Vagina (tissue), 2 donors: ENCODE measurements at regions not wholly inside any gene's neighbourhood (a gene's known extent, or its start where the extent isn't known, plus 50 kb on each side); places are given as distances from the start of the nearest gene placed in this dataset.

Experiments used
- DNase-seq, 2 donors: peaks; one replicate each; pipeline ENCODE4 v3.0.0-alpha.2; 2017; ENCODE audit errors: extremely low spot score in 2 of 2
- H3K27ac ChIP-seq: fragments of 200-600 bp; sonication (generic); one replicate; pipeline ENCODE4 v1.5.1; 2019
- H3K27me3 ChIP-seq: fragments of 200-600 bp; sonication (generic); one replicate; pipeline ENCODE4 v1.5.1; 2019
- H3K36me3 ChIP-seq, 2 donors: fragments of 200-600 bp; sonication (generic); one replicate each; pipeline ENCODE4 v1.5.1; 2017 to 2019
- H3K4me1 ChIP-seq: fragments of 200-600 bp; sonication (generic); one replicate; pipeline ENCODE4 v1.5.1; 2019
- H3K4me3 ChIP-seq, 2 donors: fragments of 200-600 bp; sonication (generic); 1 replicate in 1 of 2; 2 replicates in 1 of 2; pipeline ENCODE4 v1.5.1; 2016 to 2019
- H3K9me3 ChIP-seq: fragments of 200-600 bp; sonication (generic); one replicate; pipeline ENCODE4 v1.5.1; 2019
- POLR2A ChIP-seq, 2 donors: fragments of 450-650 bp; IDR thresholded peaks; one replicate each; pipeline ENCODE4 v1.6.1; 2017; ENCODE audit warnings: antibody characterized with exemption in 2 of 2, mild to moderate bottlenecking in 2 of 2, moderate library complexity in 2 of 2
- POLR2AphosphoS5 ChIP-seq, 2 donors: sonication (generic); formaldehyde crosslinking; IDR thresholded peaks; one replicate each; pipeline ENCODE4 v1.9.0; 2017; ENCODE audit warnings: antibody characterized with exemption in 2 of 2, mild to moderate bottlenecking in 2 of 2, low read depth in 1 of 2; ENCODE audit not compliant: insufficient read depth in 1 of 2
- intact Hi-C: fragments of 100-400 bp; cut with DNase I; formaldehyde crosslinking; loops from one replicate; pipeline ENCODE4 v1.15.1; 2023
- TF ChIP-seq, protein P1 (sequence below), 3 experiments: fragments of 450-650 bp in 2 of 3; fragments of 200-600 bp in 1 of 3; sonication (generic) in 1 of 3; IDR thresholded peaks; one replicate each; pipeline ENCODE4 v1.5.1; 2017 to 2019; ENCODE audit warnings: antibody characterized with exemption in 3 of 3, mild to moderate bottlenecking in 2 of 3, moderate library complexity in 2 of 3

DNA sequence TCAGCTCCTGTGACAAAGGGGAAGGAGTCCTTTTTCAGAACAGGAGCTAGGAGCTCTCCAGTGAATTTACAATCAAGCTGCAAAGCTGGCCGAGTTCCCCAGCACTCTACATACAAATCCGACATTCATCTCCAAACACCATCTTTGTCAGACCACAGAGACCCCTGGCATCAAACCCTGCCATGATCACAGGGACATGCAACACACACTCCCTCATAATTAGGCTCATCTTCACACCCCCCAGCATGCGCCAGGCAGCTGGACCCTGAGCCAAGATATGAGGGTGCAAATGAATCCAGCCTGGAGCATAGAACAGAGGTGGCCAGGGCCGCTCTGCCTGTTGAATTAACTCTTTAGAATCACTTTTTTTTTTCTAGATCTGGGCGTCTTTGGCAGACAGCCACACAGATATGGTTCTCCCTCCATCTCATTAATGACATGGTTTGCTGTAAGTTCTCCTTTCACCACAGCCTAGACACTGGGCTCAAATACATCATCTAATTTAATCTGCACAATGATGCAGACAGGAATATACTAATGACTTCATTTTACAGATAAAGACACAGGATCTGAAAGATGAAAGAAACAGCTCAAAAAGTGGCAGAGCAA, 366.3 kb downstream of the NPIPA8 start:
- H3K27me3 ChIP-seq, result no peaks in the 10 kb centered on the region
- no peak overlapping the region for H3K27ac ChIP-seq
- no peaks in the 10 kb centered on the region for H3K36me3 ChIP-seq
- H3K4me3 ChIP-seq, result no peak overlapping the region
- intact Hi-C loops, result no loop called here
- H3K9me3 ChIP-seq, result no peaks in the 10 kb centered on the region
- TF ChIP-seq POLR2A (IDR thresholded peaks at IDR 0.05) (no peak), POLR2AphosphoS5 (IDR thresholded peaks at IDR 0.05; ENCODE audit: insufficient read depth in 1 of 2, low read depth in 1 of 2) (no peak)
- TF ChIP-seq, protein P1, sequence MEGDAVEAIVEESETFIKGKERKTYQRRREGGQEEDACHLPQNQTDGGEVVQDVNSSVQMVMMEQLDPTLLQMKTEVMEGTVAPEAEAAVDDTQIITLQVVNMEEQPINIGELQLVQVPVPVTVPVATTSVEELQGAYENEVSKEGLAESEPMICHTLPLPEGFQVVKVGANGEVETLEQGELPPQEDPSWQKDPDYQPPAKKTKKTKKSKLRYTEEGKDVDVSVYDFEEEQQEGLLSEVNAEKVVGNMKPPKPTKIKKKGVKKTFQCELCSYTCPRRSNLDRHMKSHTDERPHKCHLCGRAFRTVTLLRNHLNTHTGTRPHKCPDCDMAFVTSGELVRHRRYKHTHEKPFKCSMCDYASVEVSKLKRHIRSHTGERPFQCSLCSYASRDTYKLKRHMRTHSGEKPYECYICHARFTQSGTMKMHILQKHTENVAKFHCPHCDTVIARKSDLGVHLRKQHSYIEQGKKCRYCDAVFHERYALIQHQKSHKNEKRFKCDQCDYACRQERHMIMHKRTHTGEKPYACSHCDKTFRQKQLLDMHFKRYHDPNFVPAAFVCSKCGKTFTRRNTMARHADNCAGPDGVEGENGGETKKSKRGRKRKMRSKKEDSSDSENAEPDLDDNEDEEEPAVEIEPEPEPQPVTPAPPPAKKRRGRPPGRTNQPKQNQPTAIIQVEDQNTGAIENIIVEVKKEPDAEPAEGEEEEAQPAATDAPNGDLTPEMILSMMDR (IDR thresholded peaks at IDR 0.05), result no peak
- no peak for DNase-seq
- H3K4me1 ChIP-seq, result peaks cover 32% of the 10 kb centered on the region

DNA sequence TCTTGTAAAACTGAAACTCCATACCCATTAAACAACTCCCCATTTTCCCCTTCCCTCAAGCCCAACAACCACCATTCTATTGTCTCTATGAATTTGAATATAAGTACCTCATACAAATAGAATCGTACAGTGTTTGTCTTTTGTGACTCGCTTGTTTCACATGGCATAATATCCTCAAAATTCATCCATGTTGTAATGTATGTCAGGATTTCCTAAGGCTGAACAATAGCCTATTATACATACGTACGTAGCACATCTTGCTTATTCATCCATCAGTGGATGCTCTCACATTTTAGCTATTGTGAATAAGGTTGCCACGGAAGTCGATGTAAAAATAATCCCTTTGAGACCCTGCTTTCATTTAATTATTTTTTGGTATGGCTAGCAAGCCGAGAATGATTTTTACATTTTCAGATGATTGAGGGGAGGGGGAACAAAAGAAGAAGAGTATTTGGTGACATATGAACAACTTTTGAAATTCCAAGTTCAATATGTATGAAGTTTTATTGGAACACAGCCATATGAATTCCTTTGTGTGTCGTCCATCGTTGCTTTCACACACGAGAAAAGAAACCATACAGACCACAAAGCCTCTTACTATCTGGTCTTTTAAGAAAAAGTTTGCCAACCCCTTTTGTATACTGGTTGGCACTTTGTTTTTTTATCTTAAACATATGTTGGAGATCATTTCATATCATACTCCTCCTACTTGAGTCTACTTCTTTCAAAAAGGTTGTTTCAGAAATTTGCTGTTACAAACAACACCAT, 371.2 kb downstream of the NPIPA8 start:
- Histone ChIP-seq H3K27me3 (no peaks in the 10 kb centered on the region), H3K9me3 (no peaks in the 10 kb centered on the region), H3K27ac (no peak overlapping the region), H3K4me1 (peaks cover 18% of the 10 kb centered on the region), H3K36me3 (no peaks in the 10 kb centered on the region), H3K4me3 (no peak overlapping the region)
- DNase-seq, result no peak
- TF ChIP-seq, protein P1 (IDR thresholded peaks at IDR 0.05), result no peak
- no peak for TF ChIP-seq POLR2A (IDR thresholded peaks at IDR 0.05)
- no peak for TF ChIP-seq POLR2AphosphoS5 (IDR thresholded peaks at IDR 0.05; ENCODE audit: insufficient read depth in 1 of 2, low read depth in 1 of 2)
- intact Hi-C loops, result no loop called here

DNA sequence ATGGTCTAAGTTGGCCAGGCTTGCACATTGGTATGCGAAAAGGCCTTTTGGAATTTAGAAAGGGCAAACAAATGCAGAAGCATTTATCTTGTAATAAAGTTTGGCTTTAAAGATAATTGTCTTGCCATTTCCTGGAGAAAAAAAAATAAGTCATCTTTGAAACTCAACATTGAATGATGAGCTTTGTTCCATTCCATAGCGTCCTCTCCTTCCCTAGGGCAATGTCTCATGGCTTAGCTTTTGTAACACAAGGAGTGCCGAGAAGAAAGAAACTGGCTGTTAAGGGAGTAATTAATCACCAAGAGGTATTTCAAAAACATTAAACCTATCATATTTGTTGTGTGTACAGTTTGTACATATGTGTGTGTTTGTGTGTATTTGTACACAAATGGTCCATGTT, 372.3 kb downstream of the NPIPA8 start:
- Histone ChIP-seq H3K27me3 (no peaks in the 10 kb centered on the region), H3K9me3 (no peaks in the 10 kb centered on the region), H3K4me3 (no peak overlapping the region), H3K4me1 (peaks cover 7% of the 10 kb centered on the region), H3K27ac (no peak overlapping the region), H3K36me3 (no peaks in the 10 kb centered on the region)
- intact Hi-C loops, result no loop called here
- no peak for DNase-seq
- TF ChIP-seq POLR2AphosphoS5 (IDR thresholded peaks at IDR 0.05; ENCODE audit: insufficient read depth in 1 of 2, low read depth in 1 of 2) (no peak), POLR2A (IDR thresholded peaks at IDR 0.05) (no peak)
- TF ChIP-seq, protein P1 (IDR thresholded peaks at IDR 0.05), result no peak

DNA sequence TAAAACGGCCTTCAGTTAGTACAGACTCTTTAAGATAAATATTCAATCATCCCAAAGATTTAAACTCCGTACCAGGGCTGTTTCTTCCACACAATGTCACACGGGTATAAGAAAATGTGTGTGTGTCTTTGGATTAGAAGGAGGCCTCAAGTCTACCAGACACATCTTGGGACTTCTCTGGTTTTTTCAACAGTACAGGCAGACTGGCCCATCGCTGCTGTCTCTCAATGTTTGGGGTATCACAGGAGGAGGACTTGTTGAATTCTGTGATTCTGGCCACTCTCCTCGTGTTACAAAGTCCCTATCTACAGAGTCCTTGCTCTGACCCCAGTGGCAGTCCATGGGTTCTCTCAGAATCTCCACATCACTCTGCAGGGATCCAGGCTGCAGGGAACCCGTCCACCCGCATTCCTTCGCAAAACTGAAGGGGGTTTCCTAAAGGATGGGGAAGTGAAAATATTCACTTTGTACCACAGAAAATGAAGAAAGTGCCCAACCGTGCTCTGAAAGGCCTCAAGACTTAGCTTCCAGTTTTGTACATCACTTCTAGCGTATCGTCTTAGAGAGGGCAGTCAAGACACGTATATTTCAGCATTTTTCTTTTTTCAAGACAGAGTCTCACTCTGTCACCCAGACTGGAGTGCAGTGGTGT, 373.2 kb downstream of the NPIPA8 start:
- H3K4me1 ChIP-seq, result peaks cover under 1% of the 10 kb centered on the region
- H3K27ac ChIP-seq, result no peak overlapping the region
- DNase-seq, result no peak
- no peaks in the 10 kb centered on the region for H3K9me3 ChIP-seq
- no peaks in the 10 kb centered on the region for H3K36me3 ChIP-seq
- intact Hi-C loops, result no loop called here
- H3K27me3 ChIP-seq, result no peaks in the 10 kb centered on the region
- TF ChIP-seq POLR2AphosphoS5 (IDR thresholded peaks at IDR 0.05; ENCODE audit: insufficient read depth in 1 of 2, low read depth in 1 of 2), result no peak
- TF ChIP-seq POLR2A (IDR thresholded peaks at IDR 0.05), result no peak
- TF ChIP-seq, protein P1 (IDR thresholded peaks at IDR 0.05), result no peak
- H3K4me3 ChIP-seq, result no peak overlapping the region
